Limb (tissue), 2 donors: ENCODE measurements at regions not wholly inside any gene's neighbourhood (a gene's known extent, or its start where the extent isn't known, plus 50 kb on each side); places are given as distances from the start of the nearest gene placed in this dataset.
"Not testable (repeated sequence)": the region's sequence is repeated elsewhere in the genome, so short reads cannot be mapped to it uniquely, and the experiment has no call there.

Experiments
- DNase-seq, 2 donors: peaks; one replicate each; pipeline ENCODE4 v3.0.0-alpha.2; 2016; ENCODE audit errors: extremely low spot score in 2 of 2

DNA sequence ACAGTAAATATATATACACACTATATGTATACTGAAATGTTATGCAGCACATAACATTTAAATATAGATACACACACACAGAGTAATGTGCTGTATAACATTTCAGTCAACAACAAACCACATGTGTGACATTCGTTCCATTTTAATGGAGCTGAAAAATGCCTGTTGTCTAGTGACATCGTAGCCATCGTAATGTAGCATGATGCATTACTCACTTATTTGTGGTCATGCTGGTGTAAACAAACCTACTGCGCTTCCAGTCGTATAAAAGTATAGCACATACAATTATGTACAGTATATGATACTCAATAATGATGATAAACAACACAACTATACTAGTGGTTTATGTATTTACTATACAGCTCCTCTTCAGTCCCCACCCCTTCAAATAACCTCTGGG lies 119.0 kb upstream of the SLC38A4 start:
- DNase-seq, result no peak

DNA sequence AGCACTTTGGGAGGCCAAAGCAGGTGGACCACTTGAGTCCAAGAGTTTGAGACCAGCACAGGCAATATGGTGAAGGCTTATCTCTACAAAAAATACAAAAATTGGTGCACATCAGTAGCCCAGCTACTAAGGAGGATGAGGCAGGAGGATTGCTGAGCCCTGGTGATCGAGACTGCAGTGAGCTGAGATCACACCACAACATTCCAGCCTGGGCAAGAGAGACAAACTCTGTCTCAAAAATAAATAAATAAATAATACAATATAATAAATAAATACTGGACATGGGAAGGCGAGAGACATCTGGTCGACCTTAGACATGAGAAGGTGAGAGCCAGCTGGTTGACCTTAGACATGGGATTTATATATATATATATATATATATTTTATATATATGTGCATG lies 119.8 kb upstream of the SLC38A4 start:
- DNase-seq, result no peak

DNA sequence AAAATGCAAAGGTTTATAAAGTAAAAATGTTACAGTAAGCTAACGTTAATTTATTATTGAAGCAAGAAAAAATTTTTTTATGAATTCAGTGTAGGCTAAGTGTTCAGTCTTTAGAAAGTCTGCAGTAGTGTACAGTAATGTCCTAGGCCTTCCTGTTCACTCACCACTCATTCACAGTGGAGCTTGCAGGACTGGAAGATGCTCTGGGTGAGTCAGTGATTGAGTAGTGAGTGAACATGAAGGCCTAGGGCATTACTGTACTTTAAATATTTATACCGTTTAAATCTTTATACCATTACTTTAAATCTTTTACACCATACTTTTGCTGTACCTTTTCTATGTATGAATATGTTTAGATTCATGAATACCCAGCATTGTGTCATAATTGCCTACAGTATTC lies 120.3 kb upstream of the SLC38A4 start:
- DNase-seq, result no peak

DNA sequence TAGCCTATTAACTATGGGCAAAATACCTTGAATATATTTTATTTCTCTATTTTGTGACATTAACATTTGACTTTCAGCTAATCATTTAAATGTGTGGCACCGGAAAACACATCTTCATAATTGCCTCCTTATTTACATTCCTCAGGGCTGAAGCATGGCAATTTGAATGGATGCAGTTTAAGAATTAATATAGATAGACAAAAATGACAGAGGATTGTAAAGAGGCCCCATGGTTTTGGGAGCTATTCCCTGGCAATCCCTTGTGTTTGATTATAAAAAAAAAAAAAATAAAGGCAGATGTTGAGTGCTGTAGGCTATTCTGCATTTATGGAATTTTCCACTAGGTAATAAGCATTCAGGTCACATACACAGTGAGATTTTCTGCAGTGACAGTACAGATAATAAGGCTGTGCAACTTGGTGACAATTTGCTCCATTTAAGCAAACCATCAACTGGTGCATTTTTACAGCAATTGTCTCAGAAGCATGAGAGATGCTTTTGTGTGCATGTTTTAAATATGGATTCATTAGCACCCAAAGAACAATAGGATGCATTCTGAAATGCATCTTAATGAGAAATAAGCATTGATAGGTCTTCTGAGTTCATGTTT lies 123.2 kb upstream of the SLC38A4 start:
- DNase-seq, result no peak

DNA sequence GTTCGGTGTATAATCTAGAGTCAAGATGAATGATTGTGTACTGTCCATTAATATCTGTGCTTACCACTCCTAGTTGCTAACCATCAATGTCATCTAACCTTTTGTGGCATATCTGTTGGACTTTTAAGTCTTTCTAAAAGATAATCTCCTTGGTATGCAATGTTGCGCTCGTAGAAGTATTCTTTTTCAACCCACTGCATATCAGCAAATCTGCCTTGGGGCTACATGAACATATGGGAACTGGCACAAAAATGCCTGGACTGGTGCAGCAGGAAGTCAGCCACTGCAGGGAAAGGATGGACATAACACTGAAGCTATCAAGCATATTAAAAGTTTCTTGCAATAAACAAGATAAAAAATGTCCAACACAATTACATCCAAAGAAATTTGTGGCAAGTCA lies 124.3 kb upstream of the SLC38A4 start:
- no peak for DNase-seq

DNA sequence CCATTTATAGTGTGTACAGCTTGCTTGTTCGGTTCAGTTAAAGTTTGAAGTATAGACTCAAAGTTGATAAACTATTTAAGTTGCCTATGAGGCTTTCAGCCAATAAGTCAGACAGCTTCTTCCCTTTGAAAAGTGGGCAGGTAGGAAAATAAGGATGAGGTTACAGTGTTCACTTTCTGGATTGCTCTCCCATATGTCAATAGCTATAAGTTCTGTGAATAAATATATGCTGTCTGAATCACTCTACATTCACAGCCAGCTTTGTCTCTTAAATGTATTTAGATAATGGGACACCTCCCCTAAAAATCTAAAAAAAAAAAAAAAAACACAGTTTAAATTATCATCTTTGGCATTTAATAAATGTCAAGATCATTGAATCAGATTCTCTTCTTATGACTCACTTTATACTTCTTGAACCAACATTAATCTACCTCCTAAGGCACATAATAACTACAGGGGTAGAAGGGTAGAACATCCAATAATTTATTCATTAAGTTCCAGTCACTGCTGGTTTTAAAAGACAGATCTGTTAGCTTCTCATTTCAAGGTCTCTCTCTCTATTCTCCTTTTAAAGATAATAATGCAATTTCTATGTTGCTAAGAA lies 126.4 kb upstream of the PCED1B start:
- DNase-seq, result no peak

DNA sequence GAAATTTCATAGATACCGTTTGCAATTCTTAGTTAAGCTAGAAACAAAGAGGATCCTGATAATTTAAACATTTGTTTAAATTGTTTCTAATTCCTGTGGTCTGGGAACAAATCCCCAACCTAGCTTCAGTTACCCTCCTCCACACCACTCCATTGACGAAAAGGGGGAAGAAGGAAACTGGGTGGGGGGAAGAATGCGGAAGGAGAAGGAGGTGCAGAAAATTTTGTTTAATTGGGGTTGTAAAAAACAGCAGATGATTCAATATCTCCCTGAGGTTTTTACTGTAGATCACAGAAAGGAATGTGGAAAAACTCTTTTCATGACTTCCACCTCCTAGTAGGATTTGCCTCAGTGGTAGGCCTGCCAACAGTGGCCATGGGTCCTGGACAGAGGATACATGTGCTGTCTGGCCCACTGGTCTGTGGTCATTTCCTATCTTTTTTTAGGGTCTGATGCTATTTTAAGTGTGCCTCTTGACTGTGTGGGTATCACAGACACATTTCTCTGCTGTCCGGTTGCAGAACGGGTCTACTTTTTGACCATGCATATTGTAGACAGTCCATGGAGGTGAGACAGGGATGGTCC lies 122.9 kb upstream of the PCED1B start:
- DNase-seq, result no peak

DNA sequence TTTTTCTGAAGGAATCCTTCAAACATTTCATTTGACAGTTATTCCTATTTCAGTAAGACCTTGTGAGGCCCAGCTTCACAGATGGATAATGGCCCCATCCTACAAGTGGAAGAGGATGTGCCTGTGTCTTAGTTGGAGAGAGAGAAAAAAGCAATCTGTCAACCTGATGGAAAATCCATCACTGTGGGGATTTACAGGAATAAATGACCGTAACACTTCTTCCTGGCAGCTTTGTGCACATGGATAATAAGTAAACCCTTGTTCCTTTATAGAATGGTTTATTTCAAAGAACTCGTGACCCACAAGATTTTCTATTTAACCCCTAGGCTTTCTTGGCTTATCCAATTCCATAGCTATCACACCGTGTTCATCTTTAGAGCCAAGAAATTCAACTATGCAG lies 121.4 kb upstream of the PCED1B start:
- DNase-seq, result no peak

DNA sequence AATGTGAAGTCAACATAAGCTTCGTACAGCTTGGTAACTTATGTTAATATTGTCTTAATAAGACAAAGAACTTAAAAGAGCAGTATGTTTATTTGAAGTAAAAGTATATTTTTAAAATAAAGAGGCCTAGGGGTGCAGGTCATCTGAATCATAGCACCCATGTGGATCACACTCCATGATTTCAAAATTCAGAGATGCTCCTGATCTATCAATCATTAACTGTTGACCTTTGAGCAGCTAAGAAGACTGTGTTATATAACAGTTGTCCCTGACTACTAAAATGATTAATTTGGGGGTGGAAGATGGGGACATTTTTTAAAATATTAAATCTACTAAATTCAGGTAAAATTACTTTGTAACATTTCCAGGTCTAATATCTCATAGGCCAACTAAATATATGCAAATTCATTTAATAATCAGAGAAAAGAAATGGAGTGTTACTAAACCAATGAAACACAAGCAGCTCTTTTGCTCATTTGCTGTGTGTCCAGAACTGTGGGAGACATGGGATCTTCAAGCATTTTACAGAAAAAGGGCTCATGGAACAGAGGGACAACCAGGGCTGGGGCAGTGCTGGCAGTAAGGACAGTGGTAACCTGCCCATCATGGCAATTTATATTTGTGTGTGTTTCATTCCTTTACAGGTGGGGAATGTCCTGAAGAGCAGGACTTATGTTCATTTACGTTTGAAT lies 120.7 kb upstream of the PCED1B start:
- no peak for DNase-seq

DNA sequence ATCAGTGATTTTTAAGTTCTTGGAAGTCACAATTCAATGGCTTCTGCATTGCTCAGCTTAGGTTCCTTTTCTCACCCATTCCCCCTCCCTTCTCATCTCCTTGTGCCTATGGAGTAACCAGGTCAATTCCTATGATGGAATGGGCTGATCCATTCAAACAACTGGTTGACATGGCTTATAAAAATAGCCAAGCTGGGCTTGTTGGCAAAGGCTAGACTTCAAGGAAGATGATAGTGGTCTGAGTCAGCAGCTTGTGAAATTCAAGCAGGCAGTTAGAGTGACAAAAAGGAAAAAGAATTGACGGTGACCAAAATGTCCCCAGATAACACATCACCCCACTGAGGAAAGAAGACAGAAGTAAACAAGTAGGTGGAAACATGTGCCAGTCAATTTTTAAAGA lies 119.9 kb upstream of the PCED1B start:
- no peak for DNase-seq

DNA sequence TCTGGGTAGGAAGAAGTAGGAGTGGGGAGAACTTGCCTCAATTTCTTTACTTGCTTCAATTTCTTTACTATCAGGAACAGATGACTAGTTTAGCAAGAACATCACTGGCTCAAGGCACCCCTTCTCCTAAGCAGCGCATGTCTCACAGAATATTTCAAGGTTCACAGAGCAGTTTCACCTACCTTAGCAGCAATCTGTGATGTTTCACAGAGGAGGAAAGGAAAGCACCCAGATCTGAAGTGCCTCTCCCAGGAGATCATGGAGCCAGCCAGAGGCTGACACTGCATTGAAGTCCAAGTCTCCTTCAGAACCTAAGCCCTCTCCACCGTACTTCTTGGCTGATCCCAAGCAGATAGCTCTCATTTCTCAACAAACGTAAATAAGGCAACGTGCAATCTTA lies 118.7 kb upstream of the PCED1B start:
- DNase-seq, result no peak

DNA sequence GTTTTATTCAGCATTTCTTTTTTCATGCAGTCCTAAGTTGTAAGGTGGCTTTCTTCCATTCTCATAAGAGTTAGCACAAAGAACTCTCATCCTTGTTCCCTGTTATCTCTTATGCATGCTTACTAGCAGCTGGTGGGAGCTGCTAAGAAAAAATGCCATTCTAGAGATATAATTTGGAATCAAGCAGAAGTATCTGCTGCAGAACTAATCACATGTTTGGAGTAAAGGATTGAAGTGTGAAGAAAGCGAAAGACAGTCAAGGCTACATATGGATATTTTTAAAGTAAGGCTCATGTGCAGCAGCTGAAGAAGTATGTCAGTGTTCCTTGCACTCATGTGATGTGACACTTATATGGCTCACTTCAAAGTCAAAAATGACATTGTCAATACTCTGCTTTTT lies 116.2 kb upstream of the PCED1B start:
- DNase-seq, result no peak

DNA sequence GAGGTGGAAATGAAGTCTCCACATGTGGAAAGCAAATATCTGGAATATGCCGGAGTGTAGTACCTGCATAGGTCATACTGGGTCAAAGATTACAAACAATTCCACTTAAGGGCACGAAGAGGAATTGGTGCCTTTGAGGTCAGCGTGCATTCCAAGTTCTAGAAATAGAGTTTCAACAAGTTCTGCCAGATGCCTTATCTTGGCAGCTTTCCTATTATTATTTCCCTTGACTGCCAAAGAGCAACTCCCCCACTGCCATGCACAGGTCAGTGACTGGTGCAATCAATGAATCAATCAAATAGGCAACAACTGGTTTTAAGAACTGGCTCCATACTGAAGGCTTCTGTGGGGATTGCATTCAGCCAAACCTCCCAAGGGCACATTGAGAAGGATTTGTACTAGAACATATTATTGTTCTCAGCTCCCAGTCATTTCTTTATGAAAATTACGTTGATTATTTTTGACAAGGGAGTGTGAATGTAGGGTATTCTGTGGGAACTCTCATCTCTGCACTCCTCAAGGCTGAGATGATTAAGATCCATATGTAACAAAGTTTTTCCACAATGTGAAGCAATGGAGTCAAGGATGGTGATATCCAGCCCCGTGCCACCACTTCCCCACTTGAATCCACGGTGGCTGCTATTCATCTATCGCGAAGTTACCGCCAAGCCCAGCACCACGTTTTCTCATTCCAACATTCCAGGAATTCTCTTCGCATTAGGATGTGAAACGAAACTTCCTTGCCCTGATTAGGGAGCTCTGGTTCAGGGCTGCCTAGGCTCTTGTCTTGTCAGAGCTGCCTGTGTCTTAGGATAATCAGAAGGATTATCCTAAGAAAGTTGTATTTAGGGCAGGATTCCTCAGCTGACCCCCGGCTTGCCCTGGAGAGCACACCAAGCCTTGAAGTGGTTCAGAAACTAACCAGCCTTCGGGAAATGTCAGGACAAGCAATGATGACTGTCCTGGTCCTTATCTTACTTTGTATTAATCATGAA lies 115.1 kb upstream of the PCED1B start:
- peak in 1 of 2 donors; percentile 18 for DNase-seq

DNA sequence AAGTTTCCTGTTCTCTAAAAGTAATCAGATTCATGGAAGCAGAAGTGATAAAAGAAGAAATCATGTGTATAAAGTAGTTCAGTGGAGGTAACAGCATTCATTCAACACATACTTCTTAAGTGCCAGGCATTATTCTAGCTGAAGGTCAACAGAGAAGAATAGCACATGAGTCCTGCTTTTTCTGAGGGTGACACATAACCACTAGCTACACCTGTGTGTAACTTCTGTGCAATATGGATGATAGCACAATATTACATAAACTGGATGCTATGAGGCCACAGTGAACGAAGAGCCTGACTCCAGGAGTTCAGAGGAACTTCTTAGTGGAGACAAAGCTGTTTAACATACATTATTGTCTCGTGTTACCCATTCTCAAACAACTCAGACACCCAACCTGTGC lies 114.3 kb upstream of the PCED1B start:
- DNase-seq, result no peak

DNA sequence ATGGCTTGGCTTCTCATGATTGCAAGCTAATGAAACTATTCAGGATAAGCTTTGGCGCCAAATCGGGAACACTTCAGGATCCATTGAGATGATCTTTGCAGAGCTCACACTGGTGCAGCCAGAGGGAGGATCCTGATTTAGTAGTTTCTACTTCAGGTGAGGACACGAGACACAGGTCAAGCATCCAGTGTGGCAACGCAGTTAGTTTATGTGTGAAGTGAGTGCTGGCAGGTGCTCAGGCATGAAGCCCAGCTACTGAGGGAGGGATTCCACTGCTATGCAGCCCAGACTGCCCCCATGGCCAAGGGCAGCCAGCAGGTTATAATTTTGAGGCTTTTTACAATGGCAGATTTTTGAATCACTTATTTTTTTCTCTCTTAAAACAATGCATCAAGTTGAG lies 113.5 kb upstream of the PCED1B start:
- no peak for DNase-seq

DNA sequence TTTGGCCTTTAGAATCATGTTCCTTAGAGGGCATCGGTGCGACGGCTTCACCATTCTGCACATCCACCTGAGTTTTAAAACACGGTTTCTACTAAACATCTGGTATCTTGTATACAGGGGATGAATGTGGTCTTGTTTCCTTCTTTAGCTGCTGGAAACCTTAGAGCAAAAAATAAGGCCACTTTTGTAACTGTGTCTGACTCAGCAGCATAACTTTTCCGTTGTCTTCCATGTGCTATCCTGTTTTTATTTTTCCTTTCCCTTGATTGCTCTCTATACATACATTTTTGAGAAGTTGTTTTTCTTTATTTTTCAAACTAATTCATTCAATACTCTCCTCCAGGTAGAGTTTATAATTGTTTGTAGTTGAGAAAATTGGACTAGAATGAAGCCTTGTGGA lies 108.8 kb upstream of the PCED1B start:
- DNase-seq, result no peak

DNA sequence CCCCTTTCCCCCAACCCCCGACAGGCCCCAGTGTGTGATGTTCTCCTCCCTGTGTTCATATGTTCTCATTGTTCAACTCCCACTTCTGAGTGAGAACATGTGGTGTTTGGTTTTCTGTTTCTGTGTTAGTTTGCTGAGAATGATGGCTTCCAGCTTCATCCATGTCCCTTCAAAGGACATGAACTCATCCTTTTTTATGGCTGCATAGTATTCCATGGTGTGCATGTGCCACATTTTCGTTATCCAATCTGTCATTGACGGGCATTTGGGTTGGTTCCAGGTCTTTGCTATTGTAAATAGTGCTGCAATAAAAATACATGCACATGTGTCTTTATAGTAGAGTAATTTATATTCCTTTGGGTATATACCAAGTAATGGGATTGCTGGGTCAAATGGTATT lies 105.5 kb upstream of the PCED1B start:
- not testable (repeated sequence) for DNase-seq

DNA sequence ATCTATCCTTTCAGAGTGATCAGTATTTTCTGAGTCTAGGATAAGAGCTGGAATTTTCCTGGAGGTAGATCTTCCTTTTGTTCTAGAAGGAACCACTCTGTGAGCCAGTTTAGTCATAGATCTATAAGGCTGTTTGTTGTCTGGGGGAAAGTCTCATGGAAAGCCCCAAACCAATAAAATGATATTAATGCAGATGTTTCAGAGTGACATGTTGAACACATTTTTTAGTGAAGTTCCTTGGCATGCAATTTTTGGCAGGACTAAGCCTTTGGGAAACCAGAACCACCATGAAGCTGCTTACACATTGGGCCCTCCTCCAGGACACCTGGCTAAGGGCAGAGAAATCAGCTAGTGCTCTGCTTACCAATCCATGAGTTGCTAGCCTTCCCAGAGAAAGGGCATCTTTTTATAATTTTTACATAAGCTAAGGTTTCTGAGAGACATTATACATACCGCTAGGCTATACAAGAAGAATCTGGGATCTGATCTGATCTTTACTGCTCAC lies 101.5 kb upstream of the PCED1B start:
- DNase-seq, result no peak

DNA sequence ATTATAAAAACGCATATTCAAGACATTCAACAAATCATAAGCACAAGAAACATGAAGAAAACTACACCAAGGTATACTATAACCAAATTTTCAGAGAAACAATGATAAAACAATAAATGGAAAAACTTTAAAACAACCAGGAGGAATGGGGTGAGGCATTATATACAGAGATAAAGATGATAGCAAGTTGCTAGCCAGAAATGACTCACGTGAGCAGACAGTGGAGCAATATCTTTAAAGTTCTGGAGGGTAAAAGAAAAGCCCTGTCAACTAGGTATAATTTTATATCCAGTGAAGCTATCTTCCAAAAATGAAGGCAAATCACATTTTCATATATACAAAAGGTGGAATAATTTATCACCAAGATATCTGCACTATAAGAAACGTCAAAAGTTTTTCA lies 97.8 kb upstream of the PCED1B start:
- no peak for DNase-seq

DNA sequence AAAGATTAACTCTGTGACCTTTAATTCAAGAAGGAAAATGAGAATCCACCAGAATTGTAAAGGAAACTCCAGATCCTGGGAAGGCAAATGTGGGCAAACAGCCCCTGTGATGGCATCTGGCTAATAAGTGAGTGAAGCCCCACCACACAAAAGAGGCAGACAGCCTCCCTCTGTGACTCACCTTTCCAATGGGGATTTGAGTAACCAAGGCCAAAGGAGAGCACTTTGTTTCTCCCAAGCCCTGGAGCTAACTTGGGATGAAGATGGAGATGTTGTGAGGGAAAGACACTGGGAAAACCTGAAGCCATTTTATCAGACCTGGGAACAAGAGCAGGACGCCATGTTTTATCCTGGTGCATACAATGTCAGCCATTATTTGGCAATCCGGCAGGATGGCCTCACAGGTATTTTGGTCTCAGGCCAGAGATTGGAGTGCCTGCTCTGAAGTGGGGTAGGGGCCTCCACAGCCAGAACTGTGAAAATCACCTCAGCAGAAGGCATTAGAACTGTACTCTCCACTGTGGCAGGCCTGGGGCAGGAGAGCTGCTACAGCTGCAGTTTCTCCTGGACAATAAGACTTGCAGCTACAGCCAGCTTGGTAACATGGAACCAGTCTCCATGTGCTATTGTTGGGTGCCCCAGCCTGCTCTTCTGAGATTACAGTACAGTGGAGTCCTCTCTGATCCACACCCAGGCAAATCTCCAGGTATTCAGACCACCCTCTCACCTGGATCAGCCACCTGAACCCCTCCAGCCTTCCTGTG lies 96.6 kb upstream of the PCED1B start:
- DNase-seq, result no peak

DNA sequence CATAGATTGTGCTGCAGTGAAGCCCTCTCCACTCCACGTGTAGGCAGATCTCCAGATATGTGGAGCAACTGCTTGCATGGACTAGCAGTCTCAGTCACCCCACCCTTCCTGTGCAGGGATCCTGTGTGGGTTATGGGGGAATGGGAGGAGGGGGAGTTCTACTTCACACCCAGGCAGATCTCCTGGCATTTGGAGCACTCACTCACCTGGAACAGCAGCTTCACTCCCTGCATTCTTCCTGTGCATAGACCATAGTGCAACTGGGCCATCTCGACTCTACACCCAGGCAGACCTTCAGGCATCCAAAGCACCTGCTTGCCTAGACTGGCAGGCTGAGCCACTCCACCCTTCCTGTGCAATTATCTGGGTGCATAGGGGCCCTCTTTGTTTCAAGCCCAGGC lies 96.0 kb upstream of the PCED1B start:
- no peak for DNase-seq
